K562 (cell line): ENCODE measurements at regions not wholly inside any gene's neighbourhood (a gene's known extent, or its start where the extent isn't known, plus 50 kb on each side); places are given as distances from the start of the nearest gene placed in this dataset.

Experiments
- ATAC-seq: fragments of 200-7000 bp; cut with Tn5 transposase; 3 replicates; pipeline ENCODE4 v1.9.1; 2020; ENCODE audit warnings: moderate library complexity
- BruUV-seq: library from RNA; stranded (reverse); fragments of 400-500 nt; replicated peaks from 2 replicates; lab custom pipeline; 2021; lab: Mats Ljungman, UMichigan
- CTCF ChIA-PET: fragments of 300-600 bp; formaldehyde crosslinking; extraction: SDS; loops from one replicate; lab custom pipeline; 2021; ENCODE audit warnings: low intra/inter-chr PET ratio; lab: Yijun Ruan, JAX
- POLR2A ChIA-PET: fragments of 300-600, 350-650 bp; sonication (Branson Sonifier 250); formaldehyde crosslinking; extraction: SDS; loops from one replicate; lab custom pipeline; 2021; ENCODE audit warnings: antibody characterized with exemption, inconsistent platforms; lab: Yijun Ruan, JAX
- DNase-seq, 4 experiments: peaks; one replicate each; pipeline versions ENCODE4 v3.0.0 to v3.0.0-alpha.2; 2011 to 2018; ENCODE audit warnings: low spot score in 3 of 4, mixed read lengths in 3 of 4; ENCODE audit errors: extremely low read depth in 1 of 4
- FAIRE-seq: peaks from 2 replicates; lab custom pipeline; 2011; peaks lifted over from hg19 to GRCh38; lab: Jason Lieb, UNC
- H2AFZ ChIP-seq: 2 replicates; pipeline ENCODE4 v1.6.0; 2011; ENCODE audit warnings: low read depth, low read length, control low read depth, inconsistent platforms
- H3K27ac ChIP-seq: fragments of 200-600 bp; 3 replicates; pipeline ENCODE4 v1.8.0; 2011; ENCODE audit warnings: low read depth, mild to moderate bottlenecking, control low read depth, inconsistent platforms, low read length, moderate library complexity, mixed read lengths; ENCODE audit errors: extremely low read depth
- H3K27me3 ChIP-seq, 2 experiments: fragments of 300-600 bp in 1 of 2; 2 replicates in 1 of 2; 3 replicates in 1 of 2; pipeline versions ENCODE4 v1.6.0 to v1.8.0; 2011; ENCODE audit warnings: inconsistent platforms in 2 of 2, low read length in 2 of 2, mild to moderate bottlenecking in 1 of 2, mixed read lengths in 1 of 2, moderate library complexity in 1 of 2; ENCODE audit not compliant: control insufficient read depth in 2 of 2, insufficient read depth in 2 of 2
- H3K36me3 ChIP-seq: fragments of 300-600 bp; 3 replicates; pipeline ENCODE4 v1.8.0; 2011; ENCODE audit warnings: mild to moderate bottlenecking, low read length, inconsistent platforms; ENCODE audit not compliant: control insufficient read depth, insufficient read depth
- H3K4me1 ChIP-seq, 2 experiments: fragments of 200-600 bp in 1 of 2; replicated peaks in 1 of 2; 2 replicates in 1 of 2; 3 replicates in 1 of 2; pipeline versions ENCODE4 v1.5.1 to v1.8.0; 2011; ENCODE audit warnings: inconsistent platforms in 2 of 2, low read length in 2 of 2, mild to moderate bottlenecking in 1 of 2, mixed read lengths in 1 of 2, moderate library complexity in 1 of 2; ENCODE audit not compliant: control insufficient read depth in 2 of 2, insufficient read depth in 2 of 2
- H3K4me2 ChIP-seq: 2 replicates; pipeline ENCODE4 v1.6.1; 2011; ENCODE audit warnings: low read length, control low read depth, inconsistent platforms, mixed read lengths; ENCODE audit not compliant: insufficient read depth
- H3K4me3 ChIP-seq: fragments of 200-600 bp; sonication (generic), shearing (Covaris generic); 2 replicates; pipeline ENCODE4 v1.5.1; 2016; ENCODE audit warnings: control low read depth, inconsistent platforms
- H3K79me2 ChIP-seq: fragments of 200-600 bp; 3 replicates; pipeline ENCODE4 v1.8.0; 2011; ENCODE audit warnings: low read length, inconsistent platforms; ENCODE audit not compliant: control insufficient read depth, insufficient read depth
- H3K9ac ChIP-seq, 2 experiments: 2 replicates each; pipeline versions ENCODE4 v1.6.0 to v1.6.1; 2011; ENCODE audit warnings: low read depth in 2 of 2, low read length in 2 of 2, control low read depth in 1 of 2, inconsistent platforms in 1 of 2, mild to moderate bottlenecking in 1 of 2, mixed read lengths in 1 of 2; ENCODE audit not compliant: insufficient read depth in 1 of 2
- H3K9me1 ChIP-seq: one replicate; pipeline ENCODE4 v1.6.0; 2011; ENCODE audit warnings: inconsistent platforms, mild to moderate bottlenecking, low read length, moderate library complexity; ENCODE audit not compliant: control insufficient read depth, insufficient read depth
- H3K9me3 ChIP-seq: replicated peaks from 2 replicates; pipeline ENCODE4 v1.5.1; 2011; ENCODE audit warnings: low read depth, low read length, inconsistent platforms; ENCODE audit not compliant: control insufficient read depth, insufficient read depth
- H4K20me1 ChIP-seq: replicated peaks from 2 replicates; pipeline ENCODE4 v1.6.1; 2011; ENCODE audit warnings: low read length, inconsistent platforms, mixed read lengths; ENCODE audit not compliant: control insufficient read depth, insufficient read depth
- DPF2 ChIP-seq: fragments of 450-650 bp; IDR thresholded peaks from 2 replicates; pipeline ENCODE4 v1.6.1; 2016
- GMEB1 ChIP-seq: fragments of 250-450 bp; sonication (Bioruptor Pico); IDR thresholded peaks from 2 replicates; pipeline ENCODE4 v1.4.0; 2020; ENCODE audit warnings: mild to moderate bottlenecking
- HDGF ChIP-seq: fragments of 450-650 bp; IDR thresholded peaks from 2 replicates; pipeline ENCODE4 v1.6.1; 2016
- NR2C2 ChIP-seq, 2 experiments: fragments of 200-800 bp in 1 of 2; sonication (Bioruptor generic) in 1 of 2; sonication (generic) in 1 of 2; formaldehyde crosslinking in 1 of 2; IDR thresholded peaks; 2 replicates each; pipeline versions ENCODE4 v1.6.1 to v1.8.0; 2016 to 2022; ENCODE audit warnings: mild to moderate bottlenecking in 1 of 2, missing compliant biosample characterization in 1 of 2, missing genetic modification characterization in 1 of 2, missing genetic modification reagents in 1 of 2
- OTX1 ChIP-seq: fragments of 450-650 bp; formaldehyde crosslinking; IDR thresholded peaks from 2 replicates; pipeline ENCODE4 v1.4.0; 2022; ENCODE audit warnings: mild to moderate bottlenecking
- ZNF589 ChIP-seq: fragments of 200-800 bp; sonication (Bioruptor generic); IDR thresholded peaks from 2 replicates; pipeline ENCODE4 v1.6.1; 2016; ENCODE audit warnings: low read depth, missing genetic modification characterization, missing compliant biosample characterization
- in situ Hi-C: fragments of 300-500 bp; cut with MboI; formaldehyde crosslinking; loops from 4 replicates; pipeline ENCODE4 v1.15.0; 2018; ENCODE audit warnings: inconsistent platforms, mixed read lengths
- intact Hi-C: fragments of 100-400 bp; cut with micrococcal nuclease; formaldehyde crosslinking; loops from 2 replicates; pipeline ENCODE4 v1.14.2; 2022

- ChIA-PET POLR2A (no interaction called here), CTCF (no interaction called here)
- Histone ChIP-seq H3K36me3 (no peaks in the 10 kb centered on the region), H3K4me1 (no peaks in the 10 kb centered on the region), H3K27ac (no peak overlapping the region), H3K4me2 (no peak overlapping the region), H3K9ac (no peak overlapping the region), H4K20me1 (no peaks in the 10 kb centered on the region), H3K79me2 (no peaks in the 10 kb centered on the region), H2AFZ (no peak overlapping the region), H3K4me3 (no peak overlapping the region), H3K9me1 (no peaks in the 10 kb centered on the region), H3K27me3 (no peaks in the 10 kb centered on the region), H3K9me3 (no peaks in the 10 kb centered on the region)
- BruUV-seq = no TSS peak
- ATAC-seq = no peak
- TF ChIP-seq HDGF (no peak), NR2C2 (CRISPR knock-in tag; IDR thresholded peaks at IDR 0.05) (no peak), NR2C2 (tag; IDR thresholded peaks at IDR 0.05) (no peak), DPF2 (no peak), GMEB1 (no peak), ZNF589 (CRISPR knock-in tag) (no peak), OTX1 (CRISPR knock-in tag) (no peak)
- intact Hi-C loops = loop anchor here (2.0 kb wide), 1 partner anchor 15 kb away; no protein-coding TSS in a partner anchor
- no peak for FAIRE-seq
- no peak for DNase-seq
- in situ Hi-C loops = no loop called here
Measured at GRCh38 chr1:121445679-121446078, 260.9 kb downstream of the SRGAP2C start.
